PC-3 (cell line): ENCODE measurements at regions not wholly inside any gene's neighbourhood (a gene's known extent, or its start where the extent isn't known, plus 50 kb on each side); places are given as distances from the start of the nearest gene placed in this dataset.
"Not testable (repeated sequence)": the region's sequence is repeated elsewhere in the genome, so short reads cannot be mapped to it uniquely, and the experiment has no call there.

Experiments
- ATAC-seq: fragments of 200-7000 bp; cut with Tn5 transposase; 2 replicates; pipeline ENCODE4 v1.9.1; 2020; ENCODE audit warnings: mild to moderate bottlenecking, moderate library complexity
- BruUV-seq: library from RNA; stranded (reverse); fragments of 400-500 nt; replicated peaks from 2 replicates; lab custom pipeline; 2021; lab: Mats Ljungman, UMichigan
- CTCF ChIA-PET: fragments of 300-600 bp; sonication (Branson Sonifier 250); formaldehyde crosslinking; loops from one replicate; lab custom pipeline; 2022; ENCODE audit warnings: antibody characterized with exemption; lab: Charles Lee
- POLR2A ChIA-PET: fragments of 300-600 bp; sonication (Branson Sonifier 250); formaldehyde crosslinking; loops from one replicate; lab custom pipeline; 2022; ENCODE audit warnings: antibody characterized with exemption; ENCODE audit not compliant: unreplicated experiment; lab: Charles Lee
- DNase-seq: peaks from one replicate; pipeline ENCODE4 v3.0.0-alpha.2; 2015
- H2AFZ ChIP-seq: fragments of 300-600 bp; sonication (generic); 2 replicates; pipeline ENCODE4 v1.6.0; 2016; ENCODE audit warnings: antibody characterized with exemption, low read length
- H3F3A ChIP-seq: fragments of 300-600 bp; sonication (generic); one replicate; pipeline ENCODE4 v1.6.0; 2017; ENCODE audit warnings: antibody characterized with exemption, low read length, control low read depth, mild to moderate bottlenecking; ENCODE audit not compliant: unreplicated experiment
- H3K27ac ChIP-seq: fragments of 300-600 bp; sonication (generic); 2 replicates; pipeline ENCODE4 v1.5.1; 2016; ENCODE audit warnings: mild to moderate bottlenecking, low read length
- H3K27me3 ChIP-seq: fragments of 300-600 bp; sonication (generic); 2 replicates; pipeline ENCODE4 v1.6.1; 2016; ENCODE audit warnings: low read length, mixed read lengths
- H3K36me3 ChIP-seq: fragments of 300-600 bp; sonication (generic); 2 replicates; pipeline ENCODE4 v1.6.1; 2016; ENCODE audit warnings: low read depth, mixed run types, low read length, mixed read lengths
- H3K4me1 ChIP-seq: fragments of 300-600 bp; sonication (generic); 2 replicates; pipeline ENCODE4 v1.5.1; 2016; ENCODE audit warnings: low read length; ENCODE audit not compliant: insufficient read depth
- H3K4me2 ChIP-seq: fragments of 300-600 bp; sonication (generic); 2 replicates; pipeline ENCODE4 v1.6.0; 2016; ENCODE audit warnings: low read length
- H3K4me3 ChIP-seq: fragments of 300-600 bp; sonication (generic); 2 replicates; pipeline ENCODE4 v1.5.1; 2016; ENCODE audit warnings: mild to moderate bottlenecking, low read length, mixed read lengths
- H3K79me2 ChIP-seq: fragments of 300-600 bp; sonication (generic); 2 replicates; pipeline ENCODE4 v1.6.1; 2017; ENCODE audit warnings: low read length, mixed read lengths
- H3K9ac ChIP-seq: fragments of 300-600 bp; sonication (generic); 2 replicates; pipeline ENCODE4 v1.6.0; 2016; ENCODE audit warnings: mild to moderate bottlenecking, low read length
- H3K9me2 ChIP-seq: fragments of 300-600 bp; sonication (generic); replicated peaks from 2 replicates; pipeline ENCODE4 v1.6.1; 2016; ENCODE audit warnings: mixed run types, low read length, mixed read lengths
- H3K9me3 ChIP-seq: fragments of 300-600 bp; sonication (generic); 2 replicates; pipeline ENCODE4 v1.6.1; 2016; ENCODE audit warnings: low read length, mixed read lengths
- H4K20me1 ChIP-seq: fragments of 300-600 bp; sonication (generic); 2 replicates; pipeline ENCODE4 v1.6.1; 2016; ENCODE audit warnings: low read length, mixed read lengths
- intact Hi-C: fragments of 100-400 bp; cut with micrococcal nuclease; formaldehyde crosslinking; loops from 2 replicates; pipeline ENCODE4 v1.9.0; 2023

GRCh38 chr10:38423634-38424033 lies 329.5 kb downstream of the ZNF37A start:
- H2AFZ ChIP-seq, H3K4me1 ChIP-seq, H3F3A ChIP-seq, CTCF ChIA-PET, H3K9me3 ChIP-seq, intact Hi-C loops, BruUV-seq, ATAC-seq, H3K4me2 ChIP-seq, H3K9me2 ChIP-seq, H3K27me3 ChIP-seq, H3K79me2 ChIP-seq, H3K27ac ChIP-seq, H4K20me1 ChIP-seq, H3K4me3 ChIP-seq, H3K36me3 ChIP-seq, H3K9ac ChIP-seq, POLR2A ChIA-PET, DNase-seq: not testable (repeated sequence)

GRCh38 chr10:38430242-38430641 lies 336.1 kb downstream of the ZNF37A start:
- CTCF ChIA-PET = not testable (repeated sequence)

GRCh38 chr10:38437359-38437758 lies 343.2 kb downstream of the ZNF37A start:
- H3K9ac ChIP-seq, intact Hi-C loops, H3K27me3 ChIP-seq, H3F3A ChIP-seq, H2AFZ ChIP-seq, H3K4me1 ChIP-seq, H3K36me3 ChIP-seq, H3K4me3 ChIP-seq, H3K79me2 ChIP-seq, ATAC-seq, H3K9me2 ChIP-seq, H3K4me2 ChIP-seq, BruUV-seq, POLR2A ChIA-PET, H3K9me3 ChIP-seq, H4K20me1 ChIP-seq, CTCF ChIA-PET, H3K27ac ChIP-seq: not testable (repeated sequence)
- DNase-seq = peak; percentile 3

More at GRCh38 chr10:38430242-38430641, 336.1 kb downstream of the ZNF37A start:
- H3F3A ChIP-seq, H3K36me3 ChIP-seq, H3K79me2 ChIP-seq, H3K4me2 ChIP-seq, H3K9me2 ChIP-seq, H3K4me1 ChIP-seq, intact Hi-C loops, H2AFZ ChIP-seq, POLR2A ChIA-PET, DNase-seq, H3K9me3 ChIP-seq, ATAC-seq, H3K27ac ChIP-seq, H3K4me3 ChIP-seq, H3K27me3 ChIP-seq, H3K9ac ChIP-seq, BruUV-seq, H4K20me1 ChIP-seq: not testable (repeated sequence)

- intact Hi-C loops, H3K4me1 ChIP-seq, H3K4me2 ChIP-seq: not testable (repeated sequence)
These were observed 354.6 kb downstream of the ZNF37A start for GRCh38 chr10:38448614-38449355.

GRCh38 chr10:38449618-38450017 lies 355.5 kb downstream of the ZNF37A start:
- H3K4me2 ChIP-seq, H3K79me2 ChIP-seq, H3K9ac ChIP-seq, H3K4me3 ChIP-seq, H3K36me3 ChIP-seq, POLR2A ChIA-PET, intact Hi-C loops, H3F3A ChIP-seq, H3K4me1 ChIP-seq, H3K27ac ChIP-seq, H3K9me2 ChIP-seq, H3K9me3 ChIP-seq, H4K20me1 ChIP-seq, H2AFZ ChIP-seq, H3K27me3 ChIP-seq, DNase-seq, BruUV-seq, ATAC-seq, CTCF ChIA-PET: not testable (repeated sequence)

More at GRCh38 chr10:38448614-38449355, 354.6 kb downstream of the ZNF37A start:
- H3F3A ChIP-seq, H2AFZ ChIP-seq, POLR2A ChIA-PET, H3K27me3 ChIP-seq, ATAC-seq, H3K9me3 ChIP-seq, H3K27ac ChIP-seq, H3K79me2 ChIP-seq, H4K20me1 ChIP-seq, H3K4me3 ChIP-seq, H3K9me2 ChIP-seq, DNase-seq, CTCF ChIA-PET, H3K9ac ChIP-seq, H3K36me3 ChIP-seq: not testable (repeated sequence)
- TSS peak; percentile 20 for BruUV-seq

GRCh38 chr10:38450372-38451057 lies 356.4 kb downstream of the ZNF37A start:
- H3K36me3 ChIP-seq, intact Hi-C loops, H3K27ac ChIP-seq, H4K20me1 ChIP-seq, ATAC-seq, CTCF ChIA-PET, POLR2A ChIA-PET, H3K79me2 ChIP-seq, H3K27me3 ChIP-seq, H3F3A ChIP-seq, H3K4me2 ChIP-seq, H3K9ac ChIP-seq, BruUV-seq, H3K9me3 ChIP-seq, H3K9me2 ChIP-seq, DNase-seq, H2AFZ ChIP-seq, H3K4me1 ChIP-seq, H3K4me3 ChIP-seq: not testable (repeated sequence)
